ENCODE measurements at regions not wholly inside any gene's neighbourhood (a gene's known extent, or its start where the extent isn't known, plus 50 kb on each side); places are given as distances from the start of the nearest gene placed in this dataset.
"Not testable (repeated sequence)": the region's sequence is repeated elsewhere in the genome, so short reads cannot be mapped to it uniquely, and the experiment has no call there.

- no peak for DNase-seq
These were observed 263.6 kb upstream of the AUTS2 start for GRCh38 chr7:69334701-69335100.

- DNase-seq = no peak
These were observed 262.9 kb upstream of the AUTS2 start for GRCh38 chr7:69335331-69335730.

- no peak for DNase-seq
These were observed 261.3 kb upstream of the AUTS2 start for GRCh38 chr7:69336976-69337375.

- DNase-seq = no peak
These were observed 260.1 kb upstream of the AUTS2 start for GRCh38 chr7:69338144-69338543.

GRCh38 chr7:69341288-69341687 is 257.0 kb upstream of the AUTS2 start:
- no peak for DNase-seq

- DNase-seq = no peak
These were observed 256.0 kb upstream of the AUTS2 start for GRCh38 chr7:69342154-69342884.

GRCh38 chr7:69349291-69349690 is 249.0 kb upstream of the AUTS2 start:
- no peak for DNase-seq

- no peak for DNase-seq
These were observed 240.0 kb upstream of the AUTS2 start for GRCh38 chr7:69358163-69358821.

- DNase-seq = no peak
These were observed 239.1 kb upstream of the AUTS2 start for GRCh38 chr7:69359003-69359700.

GRCh38 chr7:69360913-69361312 is 237.4 kb upstream of the AUTS2 start:
- no peak for DNase-seq

- no peak for DNase-seq
These were observed 235.1 kb upstream of the AUTS2 start for GRCh38 chr7:69363136-69363535.

GRCh38 chr7:69364813-69365643 is 233.2 kb upstream of the AUTS2 start:
- DNase-seq = no peak

- DNase-seq = no peak
These were observed 232.6 kb upstream of the AUTS2 start for GRCh38 chr7:69365651-69366192.

- no peak for DNase-seq
These were observed 230.5 kb upstream of the AUTS2 start for GRCh38 chr7:69367780-69368179.

GRCh38 chr7:69373171-69374043 is 224.9 kb upstream of the AUTS2 start:
- DNase-seq = no peak

- DNase-seq = no peak
These were observed 224.2 kb upstream of the AUTS2 start for GRCh38 chr7:69374044-69374425.

- DNase-seq = no peak
These were observed 221.1 kb upstream of the AUTS2 start for GRCh38 chr7:69377191-69377590.

GRCh38 chr7:69388452-69389137 is 209.7 kb upstream of the AUTS2 start:
- no peak for DNase-seq

- DNase-seq = no peak
These were observed 209.1 kb upstream of the AUTS2 start for GRCh38 chr7:69389216-69389615.

GRCh38 chr7:69393912-69394311 is 204.4 kb upstream of the AUTS2 start:
- DNase-seq = not testable (repeated sequence)

- no peak for DNase-seq
These were observed 203.1 kb upstream of the AUTS2 start for GRCh38 chr7:69395061-69395714.
